Keratinocyte (primary cell): ENCODE measurements at regions not wholly inside any gene's neighbourhood (a gene's known extent, or its start where the extent isn't known, plus 50 kb on each side); places are given as distances from the start of the nearest gene placed in this dataset.

Experiments used
- DNase-seq: peaks from one replicate; pipeline ENCODE4 v3.0.0-alpha.2; 2011; ENCODE audit warnings: low read depth, missing footprints, low spot score
- FAIRE-seq: peaks from 2 replicates; lab custom pipeline; 2011; peaks lifted over from hg19 to GRCh38; lab: Jason Lieb, UNC
- H2AFZ ChIP-seq: 2 replicates; pipeline ENCODE4 v1.6.0; 2012; ENCODE audit warnings: low read length, control low read depth, inconsistent platforms; ENCODE audit not compliant: control insufficient read depth
- H3K27ac ChIP-seq: 2 replicates; pipeline ENCODE4 v1.5.1; 2011; ENCODE audit warnings: low read length; ENCODE audit not compliant: control insufficient read depth, insufficient read depth
- H3K27me3 ChIP-seq: 3 replicates; pipeline ENCODE4 v1.6.0; 2011; ENCODE audit warnings: low read length; ENCODE audit not compliant: control insufficient read depth, insufficient read depth; ENCODE audit errors: extremely low read depth
- H3K36me3 ChIP-seq, 2 experiments: 2 replicates in 1 of 2; 3 replicates in 1 of 2; pipeline ENCODE4 v1.5.1; 2011; ENCODE audit warnings: low read length in 2 of 2, mild to moderate bottlenecking in 1 of 2; ENCODE audit not compliant: control insufficient read depth in 2 of 2, insufficient read depth in 2 of 2; ENCODE audit errors: extremely low read depth in 1 of 2
- H3K4me1 ChIP-seq: 3 replicates; pipeline ENCODE4 v1.5.1; 2011; ENCODE audit warnings: low read length; ENCODE audit not compliant: control insufficient read depth, insufficient read depth; ENCODE audit errors: extremely low read depth
- H3K4me2 ChIP-seq: 3 replicates; pipeline ENCODE4 v1.6.0; 2011; ENCODE audit warnings: low read depth, low read length; ENCODE audit not compliant: control insufficient read depth, insufficient read depth; ENCODE audit errors: extremely low read depth
- H3K4me3 ChIP-seq, 3 experiments: fragments of 200-600 bp in 1 of 3; sonication (generic) in 1 of 3; 2 replicates in 2 of 3; 3 replicates in 1 of 3; pipeline ENCODE4 v1.5.1; 2011 to 2016; ENCODE audit warnings: low read length in 3 of 3, mild to moderate bottlenecking in 3 of 3, control low read depth in 2 of 3, inconsistent platforms in 1 of 3, low read depth in 1 of 3, mixed read lengths in 1 of 3, mixed run types in 1 of 3, moderate library complexity in 1 of 3; ENCODE audit not compliant: control insufficient read depth in 2 of 3, insufficient read depth in 2 of 3; ENCODE audit errors: extremely low read depth in 1 of 3
- H3K79me2 ChIP-seq: 2 replicates; pipeline ENCODE4 v1.6.0; 2012; ENCODE audit warnings: low read length; ENCODE audit not compliant: control insufficient read depth, insufficient read depth
- H3K9ac ChIP-seq: 3 replicates; pipeline ENCODE4 v1.6.0; 2011; ENCODE audit warnings: low read length; ENCODE audit not compliant: control insufficient read depth, insufficient read depth; ENCODE audit errors: extremely low read depth
- H3K9me1 ChIP-seq: 3 replicates; pipeline ENCODE4 v1.6.0; 2011; ENCODE audit warnings: low read length; ENCODE audit not compliant: control insufficient read depth, insufficient read depth; ENCODE audit errors: extremely low read depth
- H3K9me3 ChIP-seq: 2 replicates; pipeline ENCODE4 v1.5.1; 2012; ENCODE audit warnings: low read depth, low read length; ENCODE audit not compliant: control insufficient read depth
- H4K20me1 ChIP-seq: 3 replicates; pipeline ENCODE4 v1.6.0; 2011; ENCODE audit warnings: low read length; ENCODE audit not compliant: control insufficient read depth, insufficient read depth; ENCODE audit errors: extremely low read depth
- EZH2 ChIP-seq: IDR thresholded peaks from one replicate; pipeline ENCODE4 v1.6.1; 2012; ENCODE audit warnings: inconsistent platforms, mild to moderate bottlenecking, low read length, moderate library complexity
- dilution Hi-C: fragments of 300-500 bp; cut with MboI; formaldehyde crosslinking; loops from one replicate; pipeline ENCODE4 v1.7.0; 2020; ENCODE audit warnings: low sequenced_read_pairs; ENCODE audit not compliant: extremely low pct_ligation_motif_present
- TF ChIP-seq, protein P1 (sequence below), 3 experiments: IDR thresholded peaks in 1 of 3; conservative IDR thresholded peaks in 1 of 3; optimal IDR thresholded peaks in 1 of 3; 2 replicates in 2 of 3; 3 replicates in 1 of 3; pipeline versions ENCODE3 to v1.5.1; 2011; ENCODE audit warnings: low read length in 3 of 3, mild to moderate bottlenecking in 3 of 3, moderate library complexity in 2 of 3, control low read depth in 1 of 3, inconsistent platforms in 1 of 3; ENCODE audit not compliant: insufficient read depth in 2 of 3; ENCODE audit errors: extremely low read depth in 1 of 3

- H3K9ac ChIP-seq, result no peak overlapping the region
- FAIRE-seq, result no peak
- H3K36me3 ChIP-seq, result no peaks in the 10 kb centered on the region
- TF ChIP-seq, protein P1, sequence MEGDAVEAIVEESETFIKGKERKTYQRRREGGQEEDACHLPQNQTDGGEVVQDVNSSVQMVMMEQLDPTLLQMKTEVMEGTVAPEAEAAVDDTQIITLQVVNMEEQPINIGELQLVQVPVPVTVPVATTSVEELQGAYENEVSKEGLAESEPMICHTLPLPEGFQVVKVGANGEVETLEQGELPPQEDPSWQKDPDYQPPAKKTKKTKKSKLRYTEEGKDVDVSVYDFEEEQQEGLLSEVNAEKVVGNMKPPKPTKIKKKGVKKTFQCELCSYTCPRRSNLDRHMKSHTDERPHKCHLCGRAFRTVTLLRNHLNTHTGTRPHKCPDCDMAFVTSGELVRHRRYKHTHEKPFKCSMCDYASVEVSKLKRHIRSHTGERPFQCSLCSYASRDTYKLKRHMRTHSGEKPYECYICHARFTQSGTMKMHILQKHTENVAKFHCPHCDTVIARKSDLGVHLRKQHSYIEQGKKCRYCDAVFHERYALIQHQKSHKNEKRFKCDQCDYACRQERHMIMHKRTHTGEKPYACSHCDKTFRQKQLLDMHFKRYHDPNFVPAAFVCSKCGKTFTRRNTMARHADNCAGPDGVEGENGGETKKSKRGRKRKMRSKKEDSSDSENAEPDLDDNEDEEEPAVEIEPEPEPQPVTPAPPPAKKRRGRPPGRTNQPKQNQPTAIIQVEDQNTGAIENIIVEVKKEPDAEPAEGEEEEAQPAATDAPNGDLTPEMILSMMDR (optimal IDR thresholded peaks at IDR 0.05 in 1 of 3, IDR thresholded peaks at IDR 0.05 in 1 of 3, conservative IDR thresholded peaks at IDR 0.05 in 1 of 3; ENCODE audit: extremely low read depth in 1 of 3, insufficient read depth in 2 of 3, low read length in 3 of 3), result no peak
- TF ChIP-seq EZH2, result no peak
- no peak overlapping the region for H3K4me2 ChIP-seq
- H4K20me1 ChIP-seq, result no peaks in the 10 kb centered on the region
- no peaks in the 10 kb centered on the region for H3K9me1 ChIP-seq
- no peaks in the 10 kb centered on the region for H3K9me3 ChIP-seq
- H3K27me3 ChIP-seq, result no peaks in the 10 kb centered on the region
- H3K27ac ChIP-seq, result no peak overlapping the region
- H2AFZ ChIP-seq, result no peak overlapping the region
- H3K79me2 ChIP-seq, result no peaks in the 10 kb centered on the region
- no peak for DNase-seq
- dilution Hi-C loops, result no loop called here
- H3K4me3 ChIP-seq, result no peak overlapping the region
- H3K4me1 ChIP-seq, result no peaks in the 10 kb centered on the region
Measured at GRCh38 chr9:75432386-75432785, 344.1 kb downstream of the OSTF1 start.

DNA sequence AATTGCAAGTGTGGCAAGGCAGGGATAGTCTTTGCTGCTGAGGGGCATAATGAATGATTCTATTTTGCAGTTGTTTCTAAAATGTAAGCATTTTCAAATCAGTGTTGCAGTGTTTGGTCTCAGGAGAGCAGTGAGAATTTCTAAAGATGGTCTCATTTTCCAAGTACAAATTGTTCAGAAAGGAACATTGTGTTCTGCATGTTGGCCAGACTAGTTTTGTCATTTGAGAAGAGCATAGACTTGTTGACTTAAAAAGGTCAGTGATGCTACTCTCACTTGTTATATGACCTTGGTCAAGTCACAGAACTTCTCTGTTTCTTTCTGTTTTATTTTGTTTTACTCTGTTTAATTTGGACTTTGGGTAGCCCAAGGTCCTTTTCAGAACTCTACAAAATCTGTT is 344.6 kb downstream of the OSTF1 start:
- Histone ChIP-seq H3K27ac (no peak overlapping the region), H3K27me3 (no peaks in the 10 kb centered on the region)

More for the DNA sequence above, 344.6 kb downstream of the OSTF1 start:
- dilution Hi-C loops, result no loop called here
- no peaks in the 10 kb centered on the region for H4K20me1 ChIP-seq
- H3K9me3 ChIP-seq, result no peaks in the 10 kb centered on the region
- no peak overlapping the region for H2AFZ ChIP-seq
- H3K36me3 ChIP-seq, result no peaks in the 10 kb centered on the region
- H3K9ac ChIP-seq, result no peak overlapping the region
- no peak overlapping the region for H3K4me2 ChIP-seq
- no peaks in the 10 kb centered on the region for H3K9me1 ChIP-seq
- no peak for TF ChIP-seq EZH2
- TF ChIP-seq, protein P1 (optimal IDR thresholded peaks at IDR 0.05 in 1 of 3, IDR thresholded peaks at IDR 0.05 in 1 of 3, conservative IDR thresholded peaks at IDR 0.05 in 1 of 3; ENCODE audit: extremely low read depth in 1 of 3, insufficient read depth in 2 of 3, low read length in 3 of 3), result no peak
- no peak for FAIRE-seq
- H3K79me2 ChIP-seq, result no peaks in the 10 kb centered on the region
- no peaks in the 10 kb centered on the region for H3K4me1 ChIP-seq
- no peak for DNase-seq
- no peak overlapping the region for H3K4me3 ChIP-seq
